ENCODE measurements at regions not wholly inside any gene's neighbourhood (a gene's known extent, or its start where the extent isn't known, plus 50 kb on each side); places are given as distances from the start of the nearest gene placed in this dataset.

DNA sequence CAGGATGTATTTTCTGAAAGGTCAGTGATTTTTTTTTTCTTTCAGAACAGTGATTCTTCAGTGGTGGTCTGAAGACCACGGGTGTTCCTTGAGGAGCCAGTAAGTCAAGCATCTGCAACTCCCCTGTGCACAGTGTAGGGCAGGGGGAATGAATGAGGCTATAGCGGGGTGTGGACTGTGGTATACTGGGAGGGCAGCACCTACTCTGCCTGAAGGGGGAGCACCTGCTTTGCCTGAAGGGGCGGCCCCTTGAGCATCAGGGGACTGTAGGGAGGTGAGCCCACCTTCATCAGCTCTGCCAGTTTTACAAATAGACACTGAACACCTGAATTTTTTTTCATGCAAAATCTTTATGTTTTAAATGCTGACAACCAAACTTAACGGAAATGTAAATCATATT lies 77.5 kb upstream of the RIPOR2 start:
- no peak for DNase-seq

DNA sequence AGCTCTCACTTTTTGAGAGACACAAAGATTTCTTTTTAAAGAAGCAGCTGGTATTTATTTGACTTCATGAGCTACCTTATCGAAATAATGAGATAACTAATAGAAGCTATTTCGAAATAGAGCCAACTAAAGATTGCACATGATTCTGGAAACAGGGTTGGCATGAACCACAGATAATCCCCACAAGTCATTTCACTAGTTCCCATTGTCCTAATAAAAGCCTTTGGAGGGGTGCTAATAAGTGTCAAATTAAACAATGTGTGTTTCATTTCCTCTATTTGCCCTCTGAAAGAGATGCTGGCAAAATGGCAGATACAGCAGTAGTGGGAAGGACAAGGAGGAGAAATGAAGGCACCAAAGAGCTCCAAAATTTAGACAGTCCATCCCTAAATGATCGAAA lies 78.6 kb upstream of the RIPOR2 start:
- no peak for DNase-seq

DNA sequence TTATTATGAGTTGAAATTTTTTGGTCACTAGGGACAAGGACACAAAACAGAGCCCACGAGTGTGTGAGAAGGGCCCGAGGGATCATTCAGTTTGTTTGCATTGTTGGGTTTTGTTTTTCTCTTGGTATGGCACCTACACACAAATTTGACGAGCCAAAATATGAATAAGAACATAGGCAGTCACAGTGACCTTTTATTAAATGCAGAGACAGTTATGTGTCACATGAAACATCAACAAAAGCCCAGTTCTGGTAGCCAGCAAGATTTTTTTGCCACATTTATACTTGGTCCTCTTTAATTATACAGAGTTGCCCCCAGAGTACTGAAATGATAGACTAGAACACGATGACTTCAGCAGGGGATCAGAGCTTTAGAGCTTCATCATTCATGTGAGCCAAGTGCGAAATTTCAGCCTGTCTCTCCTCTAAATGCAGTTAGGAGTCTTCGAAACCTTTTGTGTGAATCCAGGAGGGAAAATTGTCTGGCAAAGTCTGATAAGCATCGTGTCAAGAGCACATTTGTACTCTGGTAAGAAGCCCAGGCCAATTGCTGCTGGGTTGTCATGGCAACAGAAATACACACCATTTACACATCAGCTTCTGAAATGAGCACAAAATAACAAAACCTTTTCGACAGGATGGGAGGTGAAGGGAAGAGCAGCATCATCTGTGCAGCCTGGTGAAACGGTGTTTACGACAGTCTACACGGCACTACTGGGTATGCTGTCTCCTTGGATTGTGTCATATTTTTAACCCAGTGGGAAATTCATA lies 79.2 kb upstream of the RIPOR2 start:
- no peak for DNase-seq

DNA sequence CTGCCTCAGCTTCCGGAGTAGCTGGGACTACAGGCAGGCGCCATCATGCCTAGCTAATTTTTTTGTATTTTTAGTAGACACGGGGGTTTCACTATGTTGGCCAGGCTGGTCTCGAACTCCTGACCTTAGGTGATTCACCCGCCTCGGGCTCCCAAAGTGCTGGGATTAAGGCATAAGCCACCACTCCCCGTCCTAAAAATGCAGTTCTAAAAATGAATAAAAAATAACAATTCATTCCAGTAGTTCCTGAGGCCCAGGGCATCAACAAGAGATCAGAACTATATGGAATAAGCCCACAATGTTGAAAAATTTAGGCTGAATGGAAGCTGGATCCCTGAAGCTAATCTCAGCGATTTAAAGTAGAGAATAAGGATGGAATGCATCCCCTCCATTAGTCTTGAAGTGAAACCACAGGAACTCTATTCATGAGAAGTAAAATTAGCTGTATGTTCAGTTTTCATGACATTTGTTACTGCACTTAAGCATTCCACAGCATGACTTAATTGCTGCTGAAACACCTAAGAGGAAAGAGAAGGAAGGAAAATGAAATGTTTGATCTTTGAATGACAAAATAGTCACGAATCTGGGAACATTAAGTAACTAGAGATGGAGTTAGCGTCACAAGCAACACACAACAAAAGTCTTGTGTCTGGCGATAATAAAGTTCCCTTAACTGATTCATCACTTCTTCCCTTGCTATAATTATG lies 80.4 kb upstream of the RIPOR2 start:
- no peak for DNase-seq

DNA sequence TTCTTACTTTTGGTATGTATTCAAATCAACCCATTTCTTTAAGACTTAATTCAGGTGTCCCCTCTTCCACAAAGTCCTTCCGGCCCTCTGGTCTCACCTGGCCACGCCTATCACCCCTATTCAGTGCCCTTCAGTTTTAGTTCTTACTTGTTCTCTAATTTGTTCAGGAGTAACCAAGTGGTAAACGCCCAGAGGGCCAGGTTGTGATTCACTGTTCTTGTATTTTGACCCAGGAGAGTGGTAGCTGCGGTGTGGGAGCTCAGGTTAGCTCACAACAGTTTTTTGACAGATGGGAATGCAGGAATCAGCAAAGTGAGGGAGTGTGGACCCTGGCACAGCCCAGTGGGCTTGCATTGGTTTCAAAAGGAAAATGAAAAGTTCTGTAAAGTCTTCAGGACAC lies 81.7 kb upstream of the RIPOR2 start:
- DNase-seq: no peak

DNA sequence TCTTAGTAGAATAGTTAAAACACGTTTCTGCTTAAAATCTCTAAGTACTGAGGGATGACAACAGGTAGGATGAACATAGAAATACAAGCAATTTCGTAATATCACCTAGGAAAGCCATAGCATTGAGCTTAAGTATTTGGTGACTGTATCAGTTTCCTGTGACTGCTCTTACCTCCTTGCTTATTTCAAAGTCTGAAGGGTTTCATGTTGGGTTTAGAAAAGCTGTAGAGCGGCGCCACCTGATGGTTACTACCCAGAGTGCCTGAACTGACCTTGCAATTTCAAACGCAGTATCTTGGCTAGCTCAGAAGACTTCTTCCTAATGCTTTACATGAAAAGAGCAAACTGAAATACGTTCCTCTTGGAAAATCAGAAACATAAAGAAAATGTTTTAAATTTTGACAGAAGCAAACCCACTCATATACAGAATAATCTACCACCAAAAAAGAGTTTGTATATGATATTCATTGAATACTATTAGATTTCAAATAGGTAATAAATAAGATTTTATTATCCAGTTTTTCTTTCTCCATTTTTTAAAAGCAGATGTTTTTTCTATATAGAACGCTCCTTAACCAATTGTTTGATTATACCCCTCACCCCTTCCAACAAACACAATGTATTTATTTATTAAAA lies 82.3 kb upstream of the RIPOR2 start:
- peak; percentile 72 for DNase-seq

DNA sequence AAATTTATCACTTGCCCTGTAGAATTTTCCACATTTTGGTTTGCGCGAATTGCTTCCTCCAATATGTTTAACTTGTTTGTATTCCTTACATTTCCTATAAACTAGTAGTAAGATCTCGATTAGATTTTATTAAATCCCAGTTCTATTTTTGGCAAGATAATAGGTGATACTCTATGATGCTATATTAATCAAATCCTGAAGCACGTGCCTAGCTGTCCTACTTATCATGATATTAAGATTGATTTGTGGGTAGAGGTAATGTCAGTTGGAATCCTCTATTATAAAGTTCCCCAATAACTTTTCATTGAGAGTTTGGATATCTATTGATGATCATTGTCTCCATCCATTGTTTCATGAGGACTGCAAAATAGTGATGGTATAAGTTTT lies 82.8 kb upstream of the RIPOR2 start:
- no peak for DNase-seq

DNA sequence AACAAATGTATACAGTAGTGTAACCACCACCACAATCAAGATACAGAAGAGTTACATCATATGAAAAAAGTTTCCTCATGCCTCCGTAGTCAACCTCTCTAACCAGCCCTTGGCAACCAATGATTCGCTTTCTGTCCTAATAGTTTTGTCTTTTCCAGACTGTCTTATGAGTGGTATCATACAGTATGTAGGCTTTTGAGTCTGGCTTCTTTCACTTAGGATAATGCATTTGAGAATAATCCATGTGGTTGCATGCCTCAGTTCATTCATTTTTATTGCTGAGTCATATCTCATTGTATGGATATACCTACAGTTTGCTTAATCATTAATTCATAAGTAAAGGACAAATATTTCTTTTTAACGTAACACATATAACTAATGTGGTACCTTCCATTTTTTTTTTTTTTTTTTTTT lies 86.4 kb upstream of the RIPOR2 start:
- no peak for DNase-seq

DNA sequence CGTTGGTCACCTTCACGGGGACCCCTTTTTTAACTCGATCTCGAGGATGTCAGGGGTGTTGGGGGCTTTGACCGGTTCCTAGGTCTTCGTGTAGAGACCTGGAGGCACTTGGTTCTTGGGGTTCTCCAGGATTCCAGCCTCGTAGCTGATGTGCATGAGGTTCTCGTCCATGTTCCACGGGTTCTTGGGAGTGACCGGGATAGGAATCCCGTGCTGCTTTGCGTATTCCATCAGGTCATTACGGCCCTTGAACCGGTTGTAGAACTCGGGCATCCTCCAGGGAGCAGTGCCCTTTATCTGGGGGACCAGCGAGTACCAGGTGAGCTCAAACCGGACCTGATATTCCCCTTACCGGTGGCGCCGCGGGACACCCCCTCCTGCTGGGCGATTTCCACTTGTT lies 88.0 kb upstream of the RIPOR2 start:
- DNase-seq: no peak

DNA sequence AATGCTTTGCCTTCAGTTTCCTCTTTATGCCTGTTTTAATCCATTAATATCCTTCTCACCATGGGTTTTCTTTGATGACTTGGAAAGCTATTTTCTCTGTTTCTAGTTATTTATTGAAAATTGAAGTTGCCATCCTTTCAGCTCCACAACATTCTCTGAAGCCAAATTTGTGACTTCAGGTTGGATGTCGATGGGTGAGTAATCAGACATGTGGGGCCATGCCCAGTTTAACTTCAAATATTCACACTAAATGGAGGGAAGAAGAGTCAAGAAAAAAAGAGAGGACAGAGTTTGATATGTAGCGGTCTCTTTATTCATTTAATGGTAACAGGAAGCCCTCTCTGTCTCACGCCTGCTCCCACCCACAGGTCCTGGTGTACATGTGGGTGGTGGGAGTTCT lies 89.1 kb upstream of the RIPOR2 start:
- DNase-seq: no peak

DNA sequence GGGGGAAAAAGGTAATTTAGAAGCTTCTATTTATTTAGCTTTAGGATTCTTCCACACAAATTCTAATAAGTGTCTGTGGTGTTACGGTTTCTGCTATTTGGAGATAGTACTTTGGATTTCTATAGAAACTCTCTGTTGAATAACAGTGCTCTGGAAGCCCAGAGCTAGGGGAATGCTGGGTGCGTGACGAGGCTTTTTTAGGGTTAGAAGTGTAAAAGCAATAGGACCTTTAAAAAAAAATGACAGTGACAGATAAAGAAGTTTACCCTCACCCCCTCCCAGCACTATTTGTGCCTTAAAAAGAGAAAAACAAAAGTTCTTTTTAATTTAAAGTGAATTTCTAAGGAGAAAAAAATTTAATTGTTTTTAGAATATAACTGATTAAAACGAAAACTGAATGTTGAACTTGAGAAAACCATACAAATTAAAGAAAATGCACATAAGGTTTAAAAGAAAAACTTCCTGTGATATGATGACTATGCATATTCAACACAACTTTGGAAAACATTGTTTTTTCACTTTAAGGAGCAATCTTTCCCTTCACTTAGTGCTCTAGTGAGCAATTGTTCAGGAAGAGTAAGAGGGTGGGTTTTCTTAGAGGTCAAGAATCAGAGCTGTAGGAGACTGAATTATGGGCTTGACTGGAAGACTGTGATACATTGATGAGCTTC lies 89.6 kb upstream of the RIPOR2 start:
- no peak for DNase-seq

DNA sequence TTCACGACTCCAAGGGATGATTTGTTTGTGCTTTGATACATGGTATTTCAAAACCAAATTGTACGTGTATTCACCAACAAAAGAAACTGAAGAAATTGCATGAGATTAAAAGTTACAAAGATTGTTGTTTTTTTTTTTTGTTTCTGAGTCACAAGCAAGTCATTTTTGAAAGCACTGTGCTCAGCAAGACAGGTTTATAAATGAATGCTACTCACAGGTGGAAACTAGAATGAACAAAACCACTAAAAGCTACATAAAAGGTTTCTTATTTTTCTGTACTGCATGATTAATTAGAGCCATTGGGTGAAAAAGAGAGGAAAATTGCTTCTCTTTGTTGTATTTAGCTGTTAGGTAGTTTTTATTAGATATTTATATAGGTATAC lies 90.2 kb upstream of the RIPOR2 start:
- no peak for DNase-seq

DNA sequence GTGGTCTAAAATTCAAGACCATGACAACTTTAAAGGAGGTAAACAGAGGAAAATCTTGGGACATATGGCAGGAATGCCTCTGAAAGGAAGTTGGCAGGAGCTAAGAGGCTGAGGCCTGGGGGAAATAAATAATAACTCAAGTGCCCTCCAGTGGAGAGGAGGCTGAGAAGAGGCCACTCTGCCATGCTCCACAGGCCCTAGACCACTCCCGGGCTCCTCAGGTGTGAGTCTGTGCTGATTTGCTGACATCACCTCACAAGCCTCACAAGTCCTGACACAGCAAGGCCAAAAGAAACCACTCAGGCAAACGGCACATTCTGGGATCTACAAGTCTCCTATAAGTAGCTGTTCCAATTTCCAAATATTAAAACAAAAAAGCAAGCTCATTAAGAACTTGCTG lies 91.0 kb upstream of the RIPOR2 start:
- DNase-seq: no peak

DNA sequence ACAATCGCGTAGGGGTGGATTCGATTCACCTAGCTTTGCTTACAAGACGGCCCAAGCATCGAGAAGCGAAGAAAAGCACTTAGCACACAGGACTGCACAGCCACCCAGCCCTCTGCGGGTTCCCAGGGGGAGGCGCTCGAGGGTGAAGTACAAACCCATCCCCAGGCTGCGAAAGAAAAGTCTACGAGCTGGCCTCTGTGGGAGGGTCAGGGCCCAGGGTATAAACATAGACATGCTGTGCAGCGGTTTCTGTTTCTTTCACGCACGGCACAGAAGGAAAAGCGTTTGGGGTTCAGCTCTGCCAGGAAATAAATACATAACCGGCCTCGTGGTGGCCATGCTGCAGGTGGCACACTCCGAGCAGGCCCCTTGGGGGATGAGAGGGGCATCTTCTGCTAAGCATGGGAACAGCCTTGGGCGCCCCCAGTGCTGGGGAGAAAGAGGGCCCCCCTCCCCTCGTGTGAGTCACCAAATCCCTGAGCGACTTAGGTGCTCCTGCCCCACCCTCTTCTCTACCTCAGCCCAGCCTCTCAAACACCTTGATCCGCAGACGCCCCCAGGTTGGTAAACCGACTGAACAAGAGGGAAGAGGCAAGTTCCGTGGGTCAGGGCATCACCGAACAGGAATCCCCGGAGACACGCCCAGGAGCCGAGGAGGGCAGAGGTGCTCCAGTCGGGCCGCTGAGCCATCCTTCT lies 91.6 kb upstream of the RIPOR2 start:
- peak; percentile 62 for DNase-seq

DNA sequence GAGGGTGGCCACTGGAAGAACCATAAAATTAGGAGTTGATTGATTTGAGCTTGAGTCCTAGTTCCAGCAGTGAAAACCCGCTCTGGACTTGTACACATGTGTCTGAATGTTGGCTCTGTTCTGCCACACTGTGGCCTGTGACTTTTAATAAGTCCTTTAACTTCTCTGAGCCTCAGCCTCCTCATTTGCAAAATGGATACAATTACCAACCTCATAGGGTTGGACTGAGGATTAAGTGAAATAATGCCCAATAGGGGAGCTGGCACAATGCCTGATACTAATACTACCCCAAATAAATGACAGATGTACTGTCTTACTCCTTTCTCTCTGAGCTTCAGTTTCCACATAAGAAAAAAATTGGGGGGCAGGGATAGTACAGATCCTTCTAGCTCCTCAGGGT lies 92.6 kb upstream of the RIPOR2 start:
- DNase-seq: no peak

DNA sequence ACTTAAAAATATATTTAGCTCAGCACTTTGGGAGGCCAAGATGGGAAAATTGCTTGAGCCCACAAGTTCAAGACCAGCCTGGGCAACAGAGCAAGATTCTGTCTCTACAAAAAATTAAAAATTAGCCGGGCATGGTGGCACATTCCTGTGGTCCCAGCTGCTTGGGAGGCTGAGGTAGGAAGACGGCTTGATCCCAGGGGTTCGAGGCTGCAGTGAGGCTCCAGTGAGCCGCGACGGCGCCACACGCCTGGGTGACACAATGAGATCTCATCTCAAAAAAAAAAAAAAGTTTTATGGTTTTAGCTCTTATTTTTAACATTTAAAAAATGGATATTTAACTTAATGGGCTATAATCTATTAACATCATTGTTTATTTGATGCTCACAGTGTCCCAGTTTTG lies 97.2 kb upstream of the RIPOR2 start:
- no peak for DNase-seq

DNA sequence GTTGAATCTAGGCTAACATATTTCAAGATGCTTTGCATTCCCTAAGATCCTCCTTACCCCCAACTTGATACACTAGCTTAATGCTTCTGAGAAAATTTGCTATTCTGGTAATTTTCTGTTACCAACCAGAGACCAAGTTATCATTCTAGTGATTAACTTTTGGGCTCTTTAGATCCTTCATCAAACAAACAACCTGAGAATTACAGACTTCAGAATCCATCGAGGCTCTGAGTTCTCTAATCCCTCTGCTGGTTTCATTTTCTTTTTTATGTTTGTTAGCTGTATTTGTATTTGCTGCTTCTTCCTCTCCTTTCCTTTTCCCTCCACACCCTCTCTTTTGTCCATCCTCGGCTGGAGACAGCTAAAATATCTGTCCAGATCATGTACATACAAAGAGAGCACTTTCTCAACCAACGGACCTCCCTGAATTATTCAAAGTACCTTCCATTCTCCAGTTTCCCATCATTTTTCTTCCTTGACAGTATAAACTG lies 98.7 kb upstream of the RIPOR2 start:
- no peak for DNase-seq

DNA sequence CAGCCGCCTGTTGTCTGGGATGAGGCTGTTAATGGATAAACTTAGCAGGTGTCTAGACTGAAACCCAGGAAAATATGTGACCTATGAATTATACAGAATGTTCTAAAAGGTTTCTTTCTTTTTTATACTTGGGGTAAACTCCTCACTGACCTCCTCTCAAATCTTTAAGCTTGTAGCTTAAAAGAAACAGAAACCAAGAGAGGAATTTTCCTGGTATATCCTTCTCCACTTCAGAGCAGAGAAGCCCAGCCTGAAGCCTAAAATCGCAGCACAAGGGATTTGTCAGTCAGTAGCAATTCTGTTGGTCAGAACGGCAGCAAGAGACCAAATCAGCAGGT lies 99.4 kb upstream of the RIPOR2 start:
- DNase-seq: no peak

DNA sequence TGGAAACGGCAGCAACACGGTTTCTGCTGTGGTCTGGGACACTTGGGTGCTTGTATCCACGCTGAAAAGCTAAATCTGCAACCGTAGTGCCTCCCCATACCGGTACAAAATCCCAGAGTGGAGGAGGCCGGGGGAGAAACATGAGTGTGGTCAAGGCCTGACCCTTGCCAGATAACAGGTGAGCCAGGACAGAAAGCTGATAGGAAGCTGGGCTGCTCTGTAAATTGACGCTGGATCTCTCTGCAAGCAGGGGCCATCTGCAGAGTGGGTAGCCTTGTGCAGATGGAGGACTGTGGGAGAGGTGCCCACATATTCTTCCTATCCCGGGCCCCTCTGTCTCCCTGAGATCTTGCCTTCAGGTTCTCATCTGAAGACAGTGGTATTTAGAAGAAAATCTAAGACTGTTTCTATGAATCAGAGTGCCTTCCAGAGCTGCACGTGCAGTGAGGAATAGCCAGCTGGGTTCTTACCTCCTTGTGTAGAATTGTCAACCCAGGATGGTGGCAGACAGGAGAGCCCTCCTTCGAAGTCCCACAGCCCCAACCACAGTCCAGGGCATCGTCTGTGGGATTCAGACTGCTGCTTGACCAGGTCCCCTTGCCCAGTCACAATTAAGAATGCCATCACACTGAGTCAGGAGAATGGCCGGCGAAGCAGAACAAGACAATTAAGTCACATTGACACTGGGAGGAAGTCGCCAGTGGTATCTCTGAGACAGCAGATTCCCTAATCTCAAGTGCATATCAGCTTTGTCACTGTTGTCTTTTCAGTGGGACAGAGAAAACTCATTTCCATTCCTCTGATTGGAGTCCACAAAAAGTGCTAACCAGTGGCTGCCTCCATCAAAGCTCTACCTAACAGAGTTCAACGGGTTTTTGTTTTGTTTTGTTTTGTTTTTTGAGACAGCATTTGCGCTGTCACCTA lies 100.0 kb upstream of the RIPOR2 start:
- DNase-seq: no peak

DNA sequence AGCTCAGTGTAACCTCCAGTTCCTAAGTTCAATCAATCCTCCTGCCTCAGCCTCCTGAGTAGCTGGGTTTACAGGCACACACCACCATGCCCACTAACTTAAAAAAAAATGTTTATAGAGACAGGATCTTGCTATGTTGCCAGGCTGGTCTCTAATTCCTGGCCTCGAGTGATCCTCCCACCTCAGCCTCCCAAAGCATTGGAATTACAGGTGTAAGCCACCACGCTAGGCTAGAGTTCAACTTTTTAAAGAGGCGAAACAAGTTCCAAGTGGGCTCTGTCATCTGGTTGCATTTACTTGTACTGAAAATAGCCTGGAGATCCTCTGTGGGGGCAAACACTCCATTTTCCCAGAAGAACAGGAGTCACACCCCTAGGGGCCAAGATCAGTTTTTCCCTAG lies 100.7 kb upstream of the RIPOR2 start:
- no peak for DNase-seq

DNA sequence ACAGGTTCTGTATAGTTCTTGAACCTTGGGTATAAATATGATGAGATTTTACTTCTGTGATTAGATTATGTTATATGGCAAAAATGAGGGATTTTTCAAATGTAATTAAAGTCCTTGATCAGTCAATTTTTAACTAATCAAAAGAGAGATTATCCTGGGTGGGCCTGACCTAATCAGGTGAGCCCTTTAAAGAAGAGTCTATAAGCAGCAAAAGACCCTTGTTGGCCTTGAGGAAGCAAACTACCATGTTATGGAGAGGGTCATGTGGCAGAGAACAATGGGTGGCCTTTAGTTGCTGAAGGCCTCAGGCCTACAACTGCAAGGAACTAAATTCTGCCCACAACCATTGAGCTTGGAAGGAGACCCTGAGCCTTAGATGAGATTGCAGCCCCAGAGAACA lies 102.5 kb upstream of the RIPOR2 start:
- DNase-seq: no peak

DNA sequence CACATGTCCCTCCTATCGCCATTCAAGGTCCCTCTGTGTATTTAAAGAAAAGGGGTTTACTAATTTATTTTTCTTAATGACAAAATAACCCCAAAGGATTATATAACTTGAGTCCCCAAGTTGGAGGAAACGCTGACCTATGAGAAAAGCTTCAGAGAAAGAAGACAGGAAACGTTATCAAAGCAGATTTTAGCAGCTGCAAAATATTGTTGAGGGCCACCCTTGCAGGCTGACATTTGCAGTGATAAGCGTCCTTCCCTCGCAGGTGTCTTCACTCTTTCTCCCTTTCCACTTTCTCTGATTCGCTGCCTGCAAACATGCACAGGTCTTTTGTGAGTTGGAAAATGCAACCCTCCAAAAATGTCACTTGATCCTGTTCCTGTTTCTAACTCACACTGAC lies 103.2 kb upstream of the RIPOR2 start:
- DNase-seq: no peak
